IPS-11a (cell line): ENCODE measurements at regions not wholly inside any gene's neighbourhood (a gene's known extent, or its start where the extent isn't known, plus 50 kb on each side); places are given as distances from the start of the nearest gene placed in this dataset.

Source experiments
- H3K4me3 ChIP-seq: one replicate; pipeline ENCODE4 v1.5.1; 2013; ENCODE audit warnings: low read depth, low read length, control low read depth

GRCh38 chr16:55151561-55152305 lies 172.3 kb upstream of the IRX6 start:
- H3K4me3 ChIP-seq: no peak overlapping the region

- no peak overlapping the region for H3K4me3 ChIP-seq
Observed at GRCh38 chr16:55152875-55153390, 171.1 kb upstream of the IRX6 start.

DNA sequence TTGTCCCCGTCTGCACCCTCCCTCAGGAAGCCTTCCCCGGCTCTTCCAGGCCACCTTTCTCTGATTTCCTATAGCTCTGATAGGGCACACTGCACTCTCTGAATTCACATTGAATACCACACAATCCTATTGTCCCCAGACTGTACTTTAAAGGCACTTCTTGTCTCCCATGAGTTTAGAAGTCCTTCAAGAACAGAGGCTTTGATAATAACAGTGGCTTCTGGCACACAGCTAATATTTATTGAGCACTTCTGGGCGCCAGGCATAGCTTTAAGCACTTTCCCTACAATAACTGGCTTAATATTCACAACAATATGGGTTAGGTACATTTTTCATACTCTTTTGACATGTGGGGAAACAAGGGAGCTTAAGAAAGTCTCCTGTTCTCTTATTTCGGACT lies 169.7 kb upstream of the IRX6 start:
- H3K4me3 ChIP-seq: no peak overlapping the region

DNA sequence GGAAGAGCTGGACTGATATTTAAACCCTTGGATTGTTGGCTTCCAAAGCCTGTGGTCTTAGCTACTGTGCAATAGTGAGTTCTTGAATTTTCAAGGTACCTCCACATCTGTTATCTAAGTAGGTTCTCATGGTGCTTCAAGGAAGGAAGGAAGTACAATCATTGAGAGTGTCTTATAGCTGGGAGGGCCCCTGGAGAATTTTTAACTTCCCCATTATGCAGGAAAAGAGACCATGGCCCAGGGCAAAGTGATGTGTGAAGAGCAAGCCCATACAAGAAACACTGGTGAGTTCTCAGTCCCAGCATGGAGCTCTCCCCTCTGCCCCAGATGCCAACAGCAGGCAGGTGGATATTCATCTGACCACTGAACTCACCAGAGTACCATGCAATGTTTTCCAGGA lies 169.0 kb upstream of the IRX6 start:
- H3K4me3 ChIP-seq: no peak overlapping the region

GRCh38 chr16:55155815-55156214 lies 168.2 kb upstream of the IRX6 start:
- H3K4me3 ChIP-seq: no peak overlapping the region

DNA sequence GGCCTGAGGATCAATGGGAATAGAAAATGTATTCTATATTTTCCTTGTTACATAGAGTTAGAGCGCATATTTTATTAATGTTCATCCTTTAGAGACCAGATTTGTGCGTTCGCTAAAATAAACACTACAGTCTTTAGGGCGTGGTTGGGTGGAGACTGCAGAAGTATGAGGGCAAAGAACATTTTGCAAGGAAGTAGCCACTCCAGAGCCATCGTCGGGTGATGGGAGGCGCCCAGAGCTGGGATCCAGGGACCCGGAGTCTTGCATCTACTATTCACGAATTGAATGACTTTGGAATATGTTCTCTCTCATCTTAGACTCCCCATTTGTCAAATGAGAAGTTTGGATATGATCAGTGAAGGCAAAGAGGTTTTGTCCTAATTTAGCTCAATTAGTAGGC lies 154.2 kb upstream of the IRX6 start:
- H3K4me3 ChIP-seq: no peak overlapping the region

GRCh38 chr16:55171241-55171640 lies 152.8 kb upstream of the IRX6 start:
- no peak overlapping the region for H3K4me3 ChIP-seq

GRCh38 chr16:55175389-55175788 lies 148.6 kb upstream of the IRX6 start:
- H3K4me3 ChIP-seq: no peak overlapping the region

- no peak overlapping the region for H3K4me3 ChIP-seq
Observed at GRCh38 chr16:55176901-55177300, 147.1 kb upstream of the IRX6 start.

DNA sequence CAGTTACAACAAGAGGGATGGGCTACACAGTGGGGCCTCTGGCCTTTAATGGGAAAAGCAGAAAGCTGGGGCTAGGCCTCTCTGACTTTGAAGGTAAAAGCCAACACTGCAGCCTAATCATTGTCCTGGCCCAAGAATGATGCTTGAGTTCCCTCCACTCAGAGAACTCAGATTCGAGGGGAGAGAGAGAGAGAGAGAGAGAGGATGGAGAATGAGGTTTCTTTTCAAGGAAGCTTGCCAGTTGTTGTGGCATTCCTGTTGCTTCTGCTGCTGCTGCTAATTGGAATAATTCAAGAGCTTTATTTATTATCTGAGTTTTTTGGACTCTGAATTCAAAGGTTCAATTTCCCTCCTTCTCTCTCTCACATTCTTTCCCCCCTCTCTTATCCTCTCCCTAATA lies 144.6 kb upstream of the IRX6 start:
- no peak overlapping the region for H3K4me3 ChIP-seq

DNA sequence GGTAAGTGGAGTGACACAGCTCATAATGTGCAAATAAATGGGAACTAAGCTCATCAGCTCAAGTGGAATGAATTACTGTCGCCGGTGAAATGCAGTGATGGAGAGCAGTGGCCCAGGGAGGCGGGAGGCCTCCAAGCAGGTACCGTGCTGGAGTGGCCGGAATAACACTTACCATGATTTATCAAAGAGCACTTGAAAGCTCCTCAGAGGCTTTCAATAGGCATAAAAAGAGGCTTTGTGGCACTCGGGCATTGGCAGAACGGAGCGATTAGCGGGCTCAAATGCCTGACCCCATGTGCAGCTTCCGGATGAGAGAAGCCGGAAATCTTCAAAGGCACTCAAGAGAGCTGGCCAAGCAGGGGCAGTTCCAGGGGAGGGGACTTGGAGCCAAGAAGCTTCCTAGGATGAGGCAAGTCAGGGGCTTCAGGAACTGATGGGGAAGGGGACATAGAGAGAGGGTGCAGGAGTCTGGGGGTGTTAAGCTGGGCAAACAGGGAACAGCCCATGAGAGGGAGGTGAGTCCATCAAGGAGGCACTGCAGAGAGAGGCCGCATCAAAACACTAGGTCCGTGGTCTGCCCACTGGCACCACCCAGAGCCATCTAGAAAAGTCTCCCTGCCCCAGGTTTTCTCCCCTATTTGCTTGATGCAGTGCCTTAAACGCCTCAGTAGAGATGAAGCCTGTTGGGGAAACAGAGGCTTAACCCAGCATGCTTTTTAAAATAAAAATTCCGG lies 144.0 kb upstream of the IRX6 start:
- no peak overlapping the region for H3K4me3 ChIP-seq

DNA sequence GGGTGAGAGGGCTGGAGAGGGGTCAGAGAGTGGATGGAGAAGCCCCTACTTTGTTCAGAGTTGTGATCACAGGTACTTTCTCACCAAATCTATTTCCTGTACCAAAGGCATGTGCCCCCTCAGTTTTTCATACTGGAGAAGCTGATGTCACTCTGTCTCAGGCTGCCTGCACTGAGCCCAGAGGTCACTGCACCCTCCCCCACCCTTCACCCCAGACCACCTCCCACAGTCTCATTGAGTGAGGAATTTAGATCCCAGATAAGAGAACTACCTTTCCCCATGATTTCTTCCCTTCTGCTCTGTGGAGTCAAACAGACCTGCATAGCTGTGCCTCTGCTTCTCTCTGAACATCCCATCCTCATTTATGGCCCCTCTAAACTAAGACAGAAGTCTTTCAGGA lies 140.0 kb upstream of the IRX6 start:
- H3K4me3 ChIP-seq: no peak overlapping the region

- no peak overlapping the region for H3K4me3 ChIP-seq
Observed at GRCh38 chr16:55184619-55185018, 139.4 kb upstream of the IRX6 start.

DNA sequence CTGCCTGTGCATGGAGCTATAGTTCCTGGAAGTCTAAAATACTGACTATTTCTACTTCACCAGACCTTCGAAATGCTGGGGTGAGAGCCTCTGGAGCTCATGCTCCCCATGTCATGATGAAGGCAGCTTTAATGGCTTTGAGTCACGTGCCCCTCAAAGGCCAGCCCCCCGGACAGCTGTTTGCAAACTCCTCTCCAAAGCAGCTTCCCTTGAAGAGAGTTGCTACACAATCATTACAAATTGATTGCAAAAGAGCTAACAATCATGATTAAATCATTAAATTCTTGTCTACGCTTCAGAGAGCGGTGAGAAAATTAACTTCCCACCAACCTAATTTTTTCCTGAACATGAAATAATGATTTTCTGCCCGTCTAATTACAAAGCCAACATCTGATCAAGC lies 134.8 kb upstream of the IRX6 start:
- H3K4me3 ChIP-seq: no peak overlapping the region

GRCh38 chr16:55189682-55190636 lies 134.0 kb upstream of the IRX6 start:
- H3K4me3 ChIP-seq: no peak overlapping the region

DNA sequence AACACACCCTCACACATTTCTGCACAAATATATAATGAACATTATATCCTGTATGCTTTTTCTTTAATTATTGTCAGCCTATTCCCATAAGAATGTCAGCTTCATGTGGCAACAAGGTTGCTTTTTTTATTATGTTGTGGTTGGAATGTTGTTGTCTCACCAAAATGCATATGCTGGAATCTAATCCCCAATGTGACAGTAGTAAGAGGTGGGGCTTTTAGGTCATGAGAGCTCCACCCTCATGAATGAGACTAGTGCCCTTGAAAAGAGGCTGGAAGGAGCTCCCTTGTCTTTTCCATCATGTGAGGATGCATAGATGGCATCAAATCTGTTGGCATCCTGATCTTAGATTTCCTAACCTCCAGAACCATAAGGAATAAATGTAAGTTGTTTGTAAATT lies 131.3 kb upstream of the IRX6 start:
- no peak overlapping the region for H3K4me3 ChIP-seq

- H3K4me3 ChIP-seq: no peak overlapping the region
Observed at GRCh38 chr16:55203570-55203969, 120.4 kb upstream of the IRX6 start.

- H3K4me3 ChIP-seq: no peak overlapping the region
Observed at GRCh38 chr16:55204069-55204468, 119.9 kb upstream of the IRX6 start.

- H3K4me3 ChIP-seq: no peak overlapping the region
Observed at GRCh38 chr16:55204923-55205322, 119.1 kb upstream of the IRX6 start.

- no peak overlapping the region for H3K4me3 ChIP-seq
Observed at GRCh38 chr16:55207693-55208428, 116.1 kb upstream of the IRX6 start.

DNA sequence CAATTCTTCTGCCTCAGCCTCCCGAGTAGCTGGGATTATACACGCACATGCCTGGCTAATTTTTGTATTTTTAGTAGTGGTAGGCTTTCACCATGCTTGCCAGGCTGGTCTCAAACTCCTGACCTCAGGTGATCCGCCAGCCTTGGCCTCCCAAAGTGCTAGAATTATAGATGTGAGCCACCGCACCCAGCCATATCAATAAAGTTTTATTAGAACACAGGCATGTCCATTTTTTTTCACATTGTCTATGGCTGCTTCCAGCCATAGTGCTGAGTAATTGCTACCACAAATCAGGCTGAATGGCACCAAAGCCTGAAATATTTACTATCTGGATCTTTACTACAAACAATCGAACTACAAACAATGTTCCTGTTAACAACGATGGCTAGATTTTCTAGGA lies 114.4 kb upstream of the IRX6 start:
- H3K4me3 ChIP-seq: no peak overlapping the region
